ENCODE measurements at regions not wholly inside any gene's neighbourhood (a gene's known extent, or its start where the extent isn't known, plus 50 kb on each side); places are given as distances from the start of the nearest gene placed in this dataset.

DNA sequence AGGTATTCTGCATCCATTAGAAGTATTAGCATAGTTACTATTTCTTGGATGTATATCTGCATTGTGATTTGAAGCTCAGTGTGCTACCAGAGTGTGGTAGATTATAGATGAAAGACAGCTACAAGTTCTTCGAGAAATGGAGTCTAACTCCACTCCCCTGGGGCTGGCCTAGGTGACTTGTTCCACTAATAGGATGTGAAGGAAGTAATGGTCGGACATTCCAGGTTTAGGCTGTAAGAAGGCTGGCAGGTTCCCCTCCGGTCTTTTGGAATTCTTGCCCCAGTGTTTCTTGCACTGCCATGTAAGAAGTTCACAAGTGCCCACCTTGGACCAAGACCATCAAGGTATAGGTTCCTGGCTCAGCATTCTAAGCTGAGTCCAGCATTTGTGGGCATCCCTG lies 236.4 kb downstream of the FLRT2 start:
- TF ChIP-seq, protein P1, sequence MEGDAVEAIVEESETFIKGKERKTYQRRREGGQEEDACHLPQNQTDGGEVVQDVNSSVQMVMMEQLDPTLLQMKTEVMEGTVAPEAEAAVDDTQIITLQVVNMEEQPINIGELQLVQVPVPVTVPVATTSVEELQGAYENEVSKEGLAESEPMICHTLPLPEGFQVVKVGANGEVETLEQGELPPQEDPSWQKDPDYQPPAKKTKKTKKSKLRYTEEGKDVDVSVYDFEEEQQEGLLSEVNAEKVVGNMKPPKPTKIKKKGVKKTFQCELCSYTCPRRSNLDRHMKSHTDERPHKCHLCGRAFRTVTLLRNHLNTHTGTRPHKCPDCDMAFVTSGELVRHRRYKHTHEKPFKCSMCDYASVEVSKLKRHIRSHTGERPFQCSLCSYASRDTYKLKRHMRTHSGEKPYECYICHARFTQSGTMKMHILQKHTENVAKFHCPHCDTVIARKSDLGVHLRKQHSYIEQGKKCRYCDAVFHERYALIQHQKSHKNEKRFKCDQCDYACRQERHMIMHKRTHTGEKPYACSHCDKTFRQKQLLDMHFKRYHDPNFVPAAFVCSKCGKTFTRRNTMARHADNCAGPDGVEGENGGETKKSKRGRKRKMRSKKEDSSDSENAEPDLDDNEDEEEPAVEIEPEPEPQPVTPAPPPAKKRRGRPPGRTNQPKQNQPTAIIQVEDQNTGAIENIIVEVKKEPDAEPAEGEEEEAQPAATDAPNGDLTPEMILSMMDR (IDR thresholded peaks at IDR 0.05) = no peak
- no peak for TF ChIP-seq POLR2A (IDR thresholded peaks at IDR 0.05)

Measured in adrenal gland (tissue), 5 donors.